ENCODE measurements at regions not wholly inside any gene's neighbourhood (a gene's known extent, or its start where the extent isn't known, plus 50 kb on each side); places are given as distances from the start of the nearest gene placed in this dataset.
"Not testable (repeated sequence)": the region's sequence is repeated elsewhere in the genome, so short reads cannot be mapped to it uniquely, and the experiment has no call there.

- no peak for FAIRE-seq
Measured at GRCh38 chr4:178192611-178193010, 750.4 kb upstream of the AGA start.

GRCh38 chr4:178196751-178197374 lies 754.6 kb upstream of the AGA start:
- no peak for FAIRE-seq

- FAIRE-seq = no peak
Measured at GRCh38 chr4:178198691-178199090, 756.5 kb upstream of the AGA start.

- FAIRE-seq = no peak
Measured at GRCh38 chr4:178202422-178202821, 760.2 kb upstream of the AGA start.

GRCh38 chr4:178205826-178206225 lies 763.6 kb upstream of the AGA start:
- no peak for FAIRE-seq

GRCh38 chr4:178215309-178215708 lies 773.1 kb upstream of the AGA start:
- FAIRE-seq = no peak

- FAIRE-seq = no peak
Measured at GRCh38 chr4:178215763-178216162, 773.5 kb upstream of the AGA start.

GRCh38 chr4:178226421-178226820 lies 784.2 kb upstream of the AGA start:
- not testable (repeated sequence) for FAIRE-seq

GRCh38 chr4:178233906-178234305 lies 791.7 kb upstream of the AGA start:
- no peak for FAIRE-seq

GRCh38 chr4:178240891-178241290 lies 798.7 kb upstream of the AGA start:
- FAIRE-seq = no peak

- no peak for FAIRE-seq
Measured at GRCh38 chr4:178241601-178242118, 799.4 kb upstream of the AGA start.

GRCh38 chr4:178242655-178243054 lies 800.4 kb upstream of the AGA start:
- no peak for FAIRE-seq

GRCh38 chr4:178244785-178245184 lies 802.5 kb upstream of the AGA start:
- no peak for FAIRE-seq

- no peak for FAIRE-seq
Measured at GRCh38 chr4:178255172-178255571, 812.9 kb upstream of the AGA start.

- no peak for FAIRE-seq
Measured at GRCh38 chr4:178258603-178259002, 816.4 kb upstream of the AGA start.

GRCh38 chr4:178259566-178259965 lies 817.3 kb upstream of the AGA start:
- FAIRE-seq = no peak

GRCh38 chr4:178264001-178264400 lies 821.8 kb upstream of the AGA start:
- FAIRE-seq = no peak

GRCh38 chr4:178271386-178271785 lies 829.1 kb upstream of the AGA start:
- no peak for FAIRE-seq

GRCh38 chr4:178273168-178273567 lies 830.9 kb upstream of the AGA start:
- FAIRE-seq = no peak

GRCh38 chr4:178275671-178276360 lies 833.6 kb upstream of the AGA start:
- no peak for FAIRE-seq

GRCh38 chr4:178280362-178280761 lies 838.1 kb upstream of the AGA start:
- no peak for FAIRE-seq

- no peak for FAIRE-seq
Measured at GRCh38 chr4:178288462-178288861, 846.2 kb upstream of the AGA start.

- FAIRE-seq = no peak
Measured at GRCh38 chr4:178293601-178294000, 851.4 kb upstream of the AGA start.

GRCh38 chr4:178296669-178297068 lies 854.4 kb upstream of the AGA start:
- FAIRE-seq = no peak

GRCh38 chr4:178306565-178306964 lies 864.3 kb upstream of the AGA start:
- no peak for FAIRE-seq
